ENCODE measurements at regions not wholly inside any gene's neighbourhood (a gene's known extent, or its start where the extent isn't known, plus 50 kb on each side); places are given as distances from the start of the nearest gene placed in this dataset.

DNA sequence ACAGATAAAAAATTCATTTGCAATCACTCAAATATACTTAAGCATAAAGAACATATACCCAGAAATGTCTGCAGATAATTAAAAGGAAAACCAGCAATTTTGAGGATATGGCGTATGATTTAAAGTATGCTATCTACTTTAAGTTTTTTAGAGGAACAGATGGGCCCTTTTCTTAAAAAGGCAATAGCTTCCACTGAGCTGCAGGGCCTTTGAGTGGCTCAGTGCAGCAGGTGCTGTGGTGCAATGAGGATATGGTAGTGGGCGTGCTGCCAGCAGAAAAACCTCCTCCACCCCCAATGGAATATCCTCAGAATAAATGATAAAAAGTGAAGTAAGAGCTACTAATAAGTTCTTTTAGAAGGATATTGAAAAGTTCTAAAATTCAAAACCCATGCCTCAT, 814.5 kb downstream of the MTRR start:
- TF ChIP-seq BRCA1 (CRISPR knock-in tag; IDR thresholded peaks at IDR 0.05): no peak
- TF ChIP-seq, protein P1, sequence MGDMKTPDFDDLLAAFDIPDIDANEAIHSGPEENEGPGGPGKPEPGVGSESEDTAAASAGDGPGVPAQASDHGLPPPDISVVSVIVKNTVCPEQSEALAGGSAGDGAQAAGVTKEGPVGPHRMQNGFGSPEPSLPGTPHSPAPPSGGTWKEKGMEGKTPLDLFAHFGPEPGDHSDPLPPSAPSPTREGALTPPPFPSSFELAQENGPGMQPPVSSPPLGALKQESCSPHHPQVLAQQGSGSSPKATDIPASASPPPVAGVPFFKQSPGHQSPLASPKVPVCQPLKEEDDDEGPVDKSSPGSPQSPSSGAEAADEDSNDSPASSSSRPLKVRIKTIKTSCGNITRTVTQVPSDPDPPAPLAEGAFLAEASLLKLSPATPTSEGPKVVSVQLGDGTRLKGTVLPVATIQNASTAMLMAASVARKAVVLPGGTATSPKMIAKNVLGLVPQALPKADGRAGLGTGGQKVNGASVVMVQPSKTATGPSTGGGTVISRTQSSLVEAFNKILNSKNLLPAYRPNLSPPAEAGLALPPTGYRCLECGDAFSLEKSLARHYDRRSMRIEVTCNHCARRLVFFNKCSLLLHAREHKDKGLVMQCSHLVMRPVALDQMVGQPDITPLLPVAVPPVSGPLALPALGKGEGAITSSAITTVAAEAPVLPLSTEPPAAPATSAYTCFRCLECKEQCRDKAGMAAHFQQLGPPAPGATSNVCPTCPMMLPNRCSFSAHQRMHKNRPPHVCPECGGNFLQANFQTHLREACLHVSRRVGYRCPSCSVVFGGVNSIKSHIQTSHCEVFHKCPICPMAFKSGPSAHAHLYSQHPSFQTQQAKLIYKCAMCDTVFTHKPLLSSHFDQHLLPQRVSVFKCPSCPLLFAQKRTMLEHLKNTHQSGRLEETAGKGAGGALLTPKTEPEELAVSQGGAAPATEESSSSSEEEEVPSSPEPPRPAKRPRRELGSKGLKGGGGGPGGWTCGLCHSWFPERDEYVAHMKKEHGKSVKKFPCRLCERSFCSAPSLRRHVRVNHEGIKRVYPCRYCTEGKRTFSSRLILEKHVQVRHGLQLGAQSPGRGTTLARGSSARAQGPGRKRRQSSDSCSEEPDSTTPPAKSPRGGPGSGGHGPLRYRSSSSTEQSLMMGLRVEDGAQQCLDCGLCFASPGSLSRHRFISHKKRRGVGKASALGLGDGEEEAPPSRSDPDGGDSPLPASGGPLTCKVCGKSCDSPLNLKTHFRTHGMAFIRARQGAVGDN (CRISPR knock-in tag; IDR thresholded peaks at IDR 0.05): no peak
- no peak for TF ChIP-seq ZBTB21 (CRISPR knock-in tag; IDR thresholded peaks at IDR 0.05)
- TF ChIP-seq DNMT1 (CRISPR knock-in tag; IDR thresholded peaks at IDR 0.05): no peak
- TF ChIP-seq NCOA1 (CRISPR knock-in tag; IDR thresholded peaks at IDR 0.05): no peak
- TF ChIP-seq ZNF382 (CRISPR knock-in tag; IDR thresholded peaks at IDR 0.05; ENCODE audit: borderline replicate concordance): no peak
- no peak for TF ChIP-seq NR2C2 (CRISPR knock-in tag; IDR thresholded peaks at IDR 0.05; ENCODE audit: borderline replicate concordance)
- no peak for TF ChIP-seq TAF1 (CRISPR knock-in tag; IDR thresholded peaks at IDR 0.05)
- no peak for TF ChIP-seq FOXA1 (IDR thresholded peaks at IDR 0.05)
- no peak for TF ChIP-seq FOXA1 (CRISPR knock-in tag; IDR thresholded peaks at IDR 0.05)
- no peak for TF ChIP-seq RAD21 (CRISPR knock-in tag; IDR thresholded peaks at IDR 0.05)
